H9 (cell line): ENCODE measurements at regions not wholly inside any gene's neighbourhood (a gene's known extent, or its start where the extent isn't known, plus 50 kb on each side); places are given as distances from the start of the nearest gene placed in this dataset.

Source experiments
- DNase-seq: peaks from one replicate; pipeline ENCODE4 v3.0.0-alpha.2; 2017
- H2AFZ ChIP-seq: one replicate; pipeline ENCODE4 v1.6.1; 2013; ENCODE audit warnings: mild to moderate bottlenecking, low read length, control low read depth, moderate library complexity
- H2AK5ac ChIP-seq: 2 replicates; pipeline ENCODE4 v1.6.1; 2013; ENCODE audit warnings: low read length, control low read depth, mixed read lengths; ENCODE audit not compliant: insufficient read length
- H2BK120ac ChIP-seq: one replicate; pipeline ENCODE4 v1.6.1; 2013; ENCODE audit warnings: low read depth, mild to moderate bottlenecking, low read length, control low read depth, inconsistent platforms; ENCODE audit not compliant: poor library complexity, severe bottlenecking
- H2BK12ac ChIP-seq: 2 replicates; pipeline ENCODE4 v1.6.1; 2013; ENCODE audit warnings: low read length, control low read depth, mixed read lengths, low read depth; ENCODE audit not compliant: insufficient read length
- H2BK15ac ChIP-seq: 2 replicates; pipeline ENCODE4 v1.6.1; 2013; ENCODE audit warnings: low read depth, low read length, control low read depth
- H2BK20ac ChIP-seq: one replicate; pipeline ENCODE4 v1.6.1; 2013; ENCODE audit warnings: low read depth, mild to moderate bottlenecking, low read length, control low read depth, inconsistent platforms; ENCODE audit not compliant: poor library complexity, severe bottlenecking
- H2BK5ac ChIP-seq: 2 replicates; pipeline ENCODE4 v1.6.1; 2013; ENCODE audit warnings: low read length, control low read depth, mixed read lengths; ENCODE audit not compliant: insufficient read length
- H3K14ac ChIP-seq: 2 replicates; pipeline ENCODE4 v1.6.1; 2013; ENCODE audit warnings: low read length, control low read depth; ENCODE audit not compliant: insufficient read depth
- H3K18ac ChIP-seq: 2 replicates; pipeline ENCODE4 v1.6.1; 2013; ENCODE audit warnings: low read depth, mild to moderate bottlenecking, mixed read lengths, low read length, control low read depth; ENCODE audit not compliant: insufficient read length
- H3K23ac ChIP-seq: 2 replicates; pipeline ENCODE4 v1.6.1; 2013; ENCODE audit warnings: low read length, control low read depth, mixed read lengths, low read depth; ENCODE audit not compliant: insufficient read length
- H3K23me2 ChIP-seq: 2 replicates; pipeline ENCODE4 v1.6.1; 2013; ENCODE audit warnings: low read depth, mild to moderate bottlenecking, mixed read lengths, low read length, control low read depth; ENCODE audit not compliant: insufficient read length, poor library complexity, severe bottlenecking
- H3K27ac ChIP-seq: 2 replicates; pipeline ENCODE4 v1.5.1; 2013; ENCODE audit warnings: low read length, control low read depth, mixed read lengths, low read depth; ENCODE audit not compliant: insufficient read length
- H3K27me3 ChIP-seq: 2 replicates; pipeline ENCODE4 v1.6.1; 2013; ENCODE audit warnings: low read length, control low read depth, inconsistent platforms; ENCODE audit not compliant: insufficient read depth
- H3K4ac ChIP-seq: 2 replicates; pipeline ENCODE4 v1.6.1; 2013; ENCODE audit warnings: low read depth, mild to moderate bottlenecking, control low read depth, inconsistent platforms, low read length, moderate library complexity
- H3K4me1 ChIP-seq: 2 replicates; pipeline ENCODE4 v1.6.1; 2013; ENCODE audit warnings: low read length, control low read depth, inconsistent platforms; ENCODE audit not compliant: insufficient read depth
- H3K4me2 ChIP-seq: 2 replicates; pipeline ENCODE4 v1.6.1; 2013; ENCODE audit warnings: low read length, control low read depth, mixed read lengths; ENCODE audit not compliant: insufficient read length, insufficient read depth
- H3K56ac ChIP-seq: 2 replicates; pipeline ENCODE4 v1.6.1; 2013; ENCODE audit warnings: low read depth, mild to moderate bottlenecking, mixed read lengths, low read length, control low read depth; ENCODE audit not compliant: insufficient read length
- H3K79me1 ChIP-seq: 2 replicates; pipeline ENCODE4 v1.6.1; 2013; ENCODE audit warnings: low read depth, mild to moderate bottlenecking, moderate library complexity, low read length, control low read depth, inconsistent platforms; ENCODE audit not compliant: insufficient read depth, poor library complexity, severe bottlenecking
- H3K79me2 ChIP-seq: 2 replicates; pipeline ENCODE4 v1.6.1; 2013; ENCODE audit warnings: low read length, control low read depth, inconsistent platforms; ENCODE audit not compliant: insufficient read depth
- H3K9ac ChIP-seq: 2 replicates; pipeline ENCODE4 v1.6.1; 2013; ENCODE audit warnings: low read length, control low read depth, mixed read lengths; ENCODE audit not compliant: insufficient read length; ENCODE audit errors: extremely low read depth
- H3K9me3 ChIP-seq: one replicate; pipeline ENCODE4 v1.6.1; 2013; ENCODE audit warnings: low read depth, low read length, inconsistent platforms; ENCODE audit not compliant: control insufficient read depth
- H3T11ph ChIP-seq: one replicate; pipeline ENCODE4 v1.6.1; 2013; ENCODE audit warnings: mild to moderate bottlenecking, low read length, control low read depth, inconsistent platforms
- H4K20me1 ChIP-seq: one replicate; pipeline ENCODE4 v1.6.1; 2013; ENCODE audit not compliant: control insufficient read depth, insufficient read length, insufficient read depth
- H4K5ac ChIP-seq: 2 replicates; pipeline ENCODE4 v1.6.1; 2013; ENCODE audit warnings: low read depth, mild to moderate bottlenecking, mixed read lengths, low read length, control low read depth; ENCODE audit not compliant: insufficient read length
- H4K8ac ChIP-seq: replicated peaks from 2 replicates; pipeline ENCODE4 v1.6.1; 2013; ENCODE audit warnings: low read length, control low read depth, mixed read lengths, low read depth; ENCODE audit not compliant: insufficient read length
- H4K91ac ChIP-seq: 2 replicates; pipeline ENCODE4 v1.6.1; 2013; ENCODE audit warnings: low read depth, mild to moderate bottlenecking, moderate library complexity, mixed read lengths, low read length, control low read depth; ENCODE audit not compliant: insufficient read length
- H3K27ac Mint-ChIP-seq, 3 experiments: 2 replicates in 2 of 3; 3 replicates in 1 of 3; pipeline ENCODE4 v1.8.0; 2020 to 2021; ENCODE audit warnings: mixed read lengths in 3 of 3, mild to moderate bottlenecking in 1 of 3, moderate library complexity in 1 of 3
- H3K27me3 Mint-ChIP-seq: 2 replicates; pipeline ENCODE4 v1.8.0; 2021; ENCODE audit warnings: low read depth, mild to moderate bottlenecking, moderate library complexity, mixed read lengths
- H3K36me3 Mint-ChIP-seq, 3 experiments: 2 replicates in 2 of 3; 3 replicates in 1 of 3; pipeline ENCODE4 v1.8.0; 2020 to 2021; ENCODE audit warnings: low read depth in 3 of 3, mixed read lengths in 3 of 3; ENCODE audit not compliant: insufficient read depth in 1 of 3
- H3K4me1 Mint-ChIP-seq, 2 experiments: 2 replicates each; pipeline ENCODE4 v1.8.0; 2020; ENCODE audit warnings: mixed read lengths in 2 of 2
- H3K4me3 Mint-ChIP-seq, 2 experiments: 2 replicates in 1 of 2; 3 replicates in 1 of 2; pipeline ENCODE4 v1.8.0; 2020 to 2021; ENCODE audit warnings: mild to moderate bottlenecking in 2 of 2, mixed read lengths in 2 of 2, moderate library complexity in 1 of 2
- H3K9me3 Mint-ChIP-seq, 2 experiments: 2 replicates in 1 of 2; 3 replicates in 1 of 2; pipeline ENCODE4 v1.8.0; 2020; ENCODE audit warnings: mild to moderate bottlenecking in 2 of 2, mixed read lengths in 2 of 2, moderate library complexity in 1 of 2
- WGBS: extraction: QIAGEN DNeasy Blood & Tissue Kit; methylation state at CpG from one replicate; pipeline ENCODE4 v1.1.7; 2013; ENCODE audit warnings: missing lambda C conversion rate, low lambda C conversion rate, mixed read lengths; ENCODE audit not compliant: insufficient read length; ENCODE audit errors: extremely low coverage; 5-methylcytosine and 5-hydroxymethylcytosine counted together
- TF ChIP-seq, protein P1 (sequence below): fragments of 200-600 bp; sonication (generic); conservative IDR thresholded peaks from 3 replicates; pipeline ENCODE4 v1.8.0; 2021; ENCODE audit warnings: antibody characterized with exemption, mild to moderate bottlenecking

DNA sequence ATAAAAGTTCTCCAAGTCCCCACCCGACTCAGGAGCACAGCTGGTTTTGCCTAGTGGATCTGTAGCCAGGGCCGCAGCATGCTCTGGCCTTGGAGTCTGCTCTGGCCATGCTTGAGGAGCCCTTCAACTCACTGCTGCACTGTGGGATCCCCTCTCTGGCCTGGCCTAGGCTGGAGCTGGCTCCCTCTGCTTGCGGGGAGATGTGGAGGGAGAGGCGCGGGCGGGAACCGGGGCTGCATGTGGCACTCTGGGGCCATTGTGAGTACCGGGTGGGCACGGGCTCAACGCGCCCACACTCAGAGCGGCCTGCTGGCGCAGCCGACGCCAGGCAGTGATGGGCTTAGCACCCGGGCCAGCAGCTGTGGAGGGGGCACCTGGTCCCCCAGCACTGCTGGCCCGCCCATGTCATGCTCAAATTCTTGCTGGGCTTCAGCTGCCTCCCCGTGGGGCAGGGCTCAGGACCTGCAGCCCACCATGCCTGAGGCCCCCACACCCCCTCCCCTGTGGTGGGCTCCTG is 57.0 kb upstream of the ATP12A start:
- Mint-ChIP-seq H3K27me3 (peaks cover 3% of the 10 kb centered on the region), H3K9me3 (no peaks in the 10 kb centered on the region; a peak in 1 of 5 replicates), H3K36me3 (peaks cover 0 to 2% (median 0%) of the 10 kb centered on the region in 3 experiments; a peak in 2 of 7 replicates), H3K4me3 (no peak overlapping the region), H3K4me1 (peaks cover 12% of the 10 kb centered on the region in 2 experiments), H3K27ac (no peak overlapping the region)
- Histone ChIP-seq H3K9ac (no peak overlapping the region), H3K23ac (no peak overlapping the region), H4K20me1 (no peaks in the 10 kb centered on the region), H3K79me2 (no peaks in the 10 kb centered on the region), H2AK5ac (no peak overlapping the region), H3K4ac (no peak overlapping the region), H2BK120ac (no peak overlapping the region), H4K91ac (no peak overlapping the region), H3K9me3 (no peaks in the 10 kb centered on the region), H4K8ac (no peak overlapping the region), H2AFZ (no peak overlapping the region), H3K23me2 (no peaks in the 10 kb centered on the region), H2BK5ac (no peak overlapping the region), H3K14ac (no peak overlapping the region), H3K79me1 (no peaks in the 10 kb centered on the region), H2BK15ac (no peak overlapping the region), H3K27ac (no peak overlapping the region), H3T11ph (no peak overlapping the region), H2BK12ac (no peak overlapping the region), H2BK20ac (no peak overlapping the region), H3K4me1 (no peaks in the 10 kb centered on the region), H3K4me2 (no peak overlapping the region), H3K27me3 (no peaks in the 10 kb centered on the region), H3K18ac (no peak overlapping the region), H3K56ac (no peak overlapping the region), H4K5ac (no peak overlapping the region)
- DNase-seq, result no peak
- TF ChIP-seq, protein P1, sequence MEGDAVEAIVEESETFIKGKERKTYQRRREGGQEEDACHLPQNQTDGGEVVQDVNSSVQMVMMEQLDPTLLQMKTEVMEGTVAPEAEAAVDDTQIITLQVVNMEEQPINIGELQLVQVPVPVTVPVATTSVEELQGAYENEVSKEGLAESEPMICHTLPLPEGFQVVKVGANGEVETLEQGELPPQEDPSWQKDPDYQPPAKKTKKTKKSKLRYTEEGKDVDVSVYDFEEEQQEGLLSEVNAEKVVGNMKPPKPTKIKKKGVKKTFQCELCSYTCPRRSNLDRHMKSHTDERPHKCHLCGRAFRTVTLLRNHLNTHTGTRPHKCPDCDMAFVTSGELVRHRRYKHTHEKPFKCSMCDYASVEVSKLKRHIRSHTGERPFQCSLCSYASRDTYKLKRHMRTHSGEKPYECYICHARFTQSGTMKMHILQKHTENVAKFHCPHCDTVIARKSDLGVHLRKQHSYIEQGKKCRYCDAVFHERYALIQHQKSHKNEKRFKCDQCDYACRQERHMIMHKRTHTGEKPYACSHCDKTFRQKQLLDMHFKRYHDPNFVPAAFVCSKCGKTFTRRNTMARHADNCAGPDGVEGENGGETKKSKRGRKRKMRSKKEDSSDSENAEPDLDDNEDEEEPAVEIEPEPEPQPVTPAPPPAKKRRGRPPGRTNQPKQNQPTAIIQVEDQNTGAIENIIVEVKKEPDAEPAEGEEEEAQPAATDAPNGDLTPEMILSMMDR, result no peak
- WGBS, result no CpG with 5 or more reads among the region's 18 CpGs
